Keratinocyte (primary cell): ENCODE measurements at regions not wholly inside any gene's neighbourhood (a gene's known extent, or its start where the extent isn't known, plus 50 kb on each side); places are given as distances from the start of the nearest gene placed in this dataset.

Experiments used
- DNase-seq: peaks from one replicate; pipeline ENCODE4 v3.0.0-alpha.2; 2011; ENCODE audit warnings: low read depth, missing footprints, low spot score
- FAIRE-seq: peaks from 2 replicates; lab custom pipeline; 2011; peaks lifted over from hg19 to GRCh38; lab: Jason Lieb, UNC
- H2AFZ ChIP-seq: 2 replicates; pipeline ENCODE4 v1.6.0; 2012; ENCODE audit warnings: low read length, control low read depth, inconsistent platforms; ENCODE audit not compliant: control insufficient read depth
- H3K27ac ChIP-seq: 2 replicates; pipeline ENCODE4 v1.5.1; 2011; ENCODE audit warnings: low read length; ENCODE audit not compliant: control insufficient read depth, insufficient read depth
- H3K27me3 ChIP-seq: 3 replicates; pipeline ENCODE4 v1.6.0; 2011; ENCODE audit warnings: low read length; ENCODE audit not compliant: control insufficient read depth, insufficient read depth; ENCODE audit errors: extremely low read depth
- H3K36me3 ChIP-seq, 2 experiments: 2 replicates in 1 of 2; 3 replicates in 1 of 2; pipeline ENCODE4 v1.5.1; 2011; ENCODE audit warnings: low read length in 2 of 2, mild to moderate bottlenecking in 1 of 2; ENCODE audit not compliant: control insufficient read depth in 2 of 2, insufficient read depth in 2 of 2; ENCODE audit errors: extremely low read depth in 1 of 2
- H3K4me1 ChIP-seq: 3 replicates; pipeline ENCODE4 v1.5.1; 2011; ENCODE audit warnings: low read length; ENCODE audit not compliant: control insufficient read depth, insufficient read depth; ENCODE audit errors: extremely low read depth
- H3K4me2 ChIP-seq: 3 replicates; pipeline ENCODE4 v1.6.0; 2011; ENCODE audit warnings: low read depth, low read length; ENCODE audit not compliant: control insufficient read depth, insufficient read depth; ENCODE audit errors: extremely low read depth
- H3K4me3 ChIP-seq, 3 experiments: fragments of 200-600 bp in 1 of 3; sonication (generic) in 1 of 3; 2 replicates in 2 of 3; 3 replicates in 1 of 3; pipeline ENCODE4 v1.5.1; 2011 to 2016; ENCODE audit warnings: low read length in 3 of 3, mild to moderate bottlenecking in 3 of 3, control low read depth in 2 of 3, inconsistent platforms in 1 of 3, low read depth in 1 of 3, mixed read lengths in 1 of 3, mixed run types in 1 of 3, moderate library complexity in 1 of 3; ENCODE audit not compliant: control insufficient read depth in 2 of 3, insufficient read depth in 2 of 3; ENCODE audit errors: extremely low read depth in 1 of 3
- H3K79me2 ChIP-seq: 2 replicates; pipeline ENCODE4 v1.6.0; 2012; ENCODE audit warnings: low read length; ENCODE audit not compliant: control insufficient read depth, insufficient read depth
- H3K9ac ChIP-seq: 3 replicates; pipeline ENCODE4 v1.6.0; 2011; ENCODE audit warnings: low read length; ENCODE audit not compliant: control insufficient read depth, insufficient read depth; ENCODE audit errors: extremely low read depth
- H3K9me1 ChIP-seq: 3 replicates; pipeline ENCODE4 v1.6.0; 2011; ENCODE audit warnings: low read length; ENCODE audit not compliant: control insufficient read depth, insufficient read depth; ENCODE audit errors: extremely low read depth
- H3K9me3 ChIP-seq: 2 replicates; pipeline ENCODE4 v1.5.1; 2012; ENCODE audit warnings: low read depth, low read length; ENCODE audit not compliant: control insufficient read depth
- H4K20me1 ChIP-seq: 3 replicates; pipeline ENCODE4 v1.6.0; 2011; ENCODE audit warnings: low read length; ENCODE audit not compliant: control insufficient read depth, insufficient read depth; ENCODE audit errors: extremely low read depth
- EZH2 ChIP-seq: IDR thresholded peaks from one replicate; pipeline ENCODE4 v1.6.1; 2012; ENCODE audit warnings: inconsistent platforms, mild to moderate bottlenecking, low read length, moderate library complexity
- dilution Hi-C: fragments of 300-500 bp; cut with MboI; formaldehyde crosslinking; loops from one replicate; pipeline ENCODE4 v1.7.0; 2020; ENCODE audit warnings: low sequenced_read_pairs; ENCODE audit not compliant: extremely low pct_ligation_motif_present
- TF ChIP-seq, protein P1 (sequence below), 3 experiments: IDR thresholded peaks in 1 of 3; conservative IDR thresholded peaks in 1 of 3; optimal IDR thresholded peaks in 1 of 3; 2 replicates in 2 of 3; 3 replicates in 1 of 3; pipeline versions ENCODE3 to v1.5.1; 2011; ENCODE audit warnings: low read length in 3 of 3, mild to moderate bottlenecking in 3 of 3, moderate library complexity in 2 of 3, control low read depth in 1 of 3, inconsistent platforms in 1 of 3; ENCODE audit not compliant: insufficient read depth in 2 of 3; ENCODE audit errors: extremely low read depth in 1 of 3

DNA sequence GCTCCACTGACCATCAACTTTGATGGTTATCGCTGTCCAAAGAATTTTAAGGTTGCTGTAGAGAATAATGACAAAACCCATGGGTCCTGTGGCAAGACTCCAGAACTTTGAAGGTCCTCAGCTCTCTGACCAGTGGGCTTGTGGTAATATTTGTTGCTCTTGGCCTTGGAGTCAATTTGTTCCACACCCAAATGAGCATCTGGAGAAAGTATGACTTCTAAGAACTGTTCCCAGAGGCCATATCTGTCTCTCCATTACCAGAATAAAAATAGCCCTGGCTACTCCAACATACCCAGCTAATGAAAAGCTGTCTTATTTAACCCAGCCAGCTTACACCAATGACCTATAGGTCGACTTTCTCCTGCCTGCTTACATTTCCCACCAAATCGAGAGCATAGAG, 466.4 kb downstream of the MEIS1 start:
- Histone ChIP-seq H4K20me1 (no peaks in the 10 kb centered on the region), H3K79me2 (no peaks in the 10 kb centered on the region), H3K9ac (no peak overlapping the region), H3K36me3 (no peaks in the 10 kb centered on the region), H3K4me2 (no peak overlapping the region), H3K27ac (no peak overlapping the region), H3K4me3 (no peak overlapping the region), H3K9me1 (no peaks in the 10 kb centered on the region), H3K9me3 (no peaks in the 10 kb centered on the region), H3K27me3 (no peaks in the 10 kb centered on the region), H2AFZ (no peak overlapping the region), H3K4me1 (no peaks in the 10 kb centered on the region)
- no peak for TF ChIP-seq EZH2
- TF ChIP-seq, protein P1, sequence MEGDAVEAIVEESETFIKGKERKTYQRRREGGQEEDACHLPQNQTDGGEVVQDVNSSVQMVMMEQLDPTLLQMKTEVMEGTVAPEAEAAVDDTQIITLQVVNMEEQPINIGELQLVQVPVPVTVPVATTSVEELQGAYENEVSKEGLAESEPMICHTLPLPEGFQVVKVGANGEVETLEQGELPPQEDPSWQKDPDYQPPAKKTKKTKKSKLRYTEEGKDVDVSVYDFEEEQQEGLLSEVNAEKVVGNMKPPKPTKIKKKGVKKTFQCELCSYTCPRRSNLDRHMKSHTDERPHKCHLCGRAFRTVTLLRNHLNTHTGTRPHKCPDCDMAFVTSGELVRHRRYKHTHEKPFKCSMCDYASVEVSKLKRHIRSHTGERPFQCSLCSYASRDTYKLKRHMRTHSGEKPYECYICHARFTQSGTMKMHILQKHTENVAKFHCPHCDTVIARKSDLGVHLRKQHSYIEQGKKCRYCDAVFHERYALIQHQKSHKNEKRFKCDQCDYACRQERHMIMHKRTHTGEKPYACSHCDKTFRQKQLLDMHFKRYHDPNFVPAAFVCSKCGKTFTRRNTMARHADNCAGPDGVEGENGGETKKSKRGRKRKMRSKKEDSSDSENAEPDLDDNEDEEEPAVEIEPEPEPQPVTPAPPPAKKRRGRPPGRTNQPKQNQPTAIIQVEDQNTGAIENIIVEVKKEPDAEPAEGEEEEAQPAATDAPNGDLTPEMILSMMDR (optimal IDR thresholded peaks at IDR 0.05 in 1 of 3, IDR thresholded peaks at IDR 0.05 in 1 of 3, conservative IDR thresholded peaks at IDR 0.05 in 1 of 3; ENCODE audit: extremely low read depth in 1 of 3, insufficient read depth in 2 of 3, low read length in 3 of 3): no peak
- dilution Hi-C loops: no loop called here
- DNase-seq: no peak
- no peak for FAIRE-seq

DNA sequence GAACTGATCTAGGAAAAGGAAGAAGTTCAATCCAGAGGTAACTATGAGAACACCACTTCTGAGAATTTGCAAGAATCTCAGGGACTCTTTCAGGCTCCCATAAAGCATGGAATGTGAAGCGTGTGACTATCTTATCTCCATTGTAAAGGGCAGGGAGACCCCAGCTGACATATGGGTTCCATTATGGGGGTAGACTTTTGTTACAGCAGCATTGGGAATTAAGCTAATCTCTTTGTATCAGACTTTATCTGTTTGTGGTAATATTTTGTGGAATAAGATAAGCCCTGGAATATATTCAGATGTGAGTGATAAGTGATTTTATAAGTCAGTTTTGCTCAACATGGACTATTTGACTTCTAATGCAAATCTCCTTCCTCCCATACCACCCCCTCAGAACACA, 468.3 kb downstream of the MEIS1 start:
- Histone ChIP-seq H3K9me1 (no peaks in the 10 kb centered on the region), H4K20me1 (no peaks in the 10 kb centered on the region), H3K4me2 (no peak overlapping the region), H3K27me3 (no peaks in the 10 kb centered on the region), H3K27ac (no peak overlapping the region), H3K4me3 (no peak overlapping the region), H3K9me3 (no peaks in the 10 kb centered on the region), H3K4me1 (no peaks in the 10 kb centered on the region), H2AFZ (no peak overlapping the region), H3K9ac (no peak overlapping the region), H3K36me3 (no peaks in the 10 kb centered on the region), H3K79me2 (no peaks in the 10 kb centered on the region)
- dilution Hi-C loops: no loop called here
- no peak for TF ChIP-seq EZH2
- TF ChIP-seq, protein P1 (optimal IDR thresholded peaks at IDR 0.05 in 1 of 3, IDR thresholded peaks at IDR 0.05 in 1 of 3, conservative IDR thresholded peaks at IDR 0.05 in 1 of 3; ENCODE audit: extremely low read depth in 1 of 3, insufficient read depth in 2 of 3, low read length in 3 of 3): no peak
- FAIRE-seq (no peak), DNase-seq (no peak)
